HG03432 (cell line): ENCODE measurements at regions not wholly inside any gene's neighbourhood (a gene's known extent, or its start where the extent isn't known, plus 50 kb on each side); places are given as distances from the start of the nearest gene placed in this dataset.
A peak's percentile ranks its signal among the peaks of the same experiment; 100 is the strongest.
"Not testable (repeated sequence)": the region's sequence is repeated elsewhere in the genome, so short reads cannot be mapped to it uniquely, and the experiment has no call there.

Experiments used
- ATAC-seq: cut with Tn5 transposase; IDR thresholded peaks from one replicate; pipeline ENCODE4 v1.9.1; 2021; ENCODE audit warnings: mild to moderate bottlenecking, moderate library complexity; ENCODE audit not compliant: unreplicated experiment

DNA sequence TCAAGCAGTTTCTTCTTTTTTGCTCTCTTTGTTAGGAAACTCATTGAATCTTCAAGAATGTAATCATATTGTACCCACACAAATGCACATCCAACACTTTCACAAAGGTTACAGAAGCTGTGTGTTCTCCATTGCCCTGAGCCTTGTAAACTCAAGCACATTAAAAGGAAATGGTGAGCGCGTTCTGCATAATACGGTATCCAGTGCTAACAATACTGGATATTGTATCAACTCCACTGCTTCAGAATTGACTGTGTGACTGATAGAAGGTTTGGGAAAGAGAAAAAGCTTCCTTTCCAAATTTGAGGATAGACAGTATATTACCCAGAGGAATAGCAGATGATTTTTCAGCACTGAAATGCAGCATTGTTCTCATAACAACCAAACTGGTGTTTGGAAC, 268.9 kb upstream of the RBMS3 start:
- no peak for ATAC-seq

DNA sequence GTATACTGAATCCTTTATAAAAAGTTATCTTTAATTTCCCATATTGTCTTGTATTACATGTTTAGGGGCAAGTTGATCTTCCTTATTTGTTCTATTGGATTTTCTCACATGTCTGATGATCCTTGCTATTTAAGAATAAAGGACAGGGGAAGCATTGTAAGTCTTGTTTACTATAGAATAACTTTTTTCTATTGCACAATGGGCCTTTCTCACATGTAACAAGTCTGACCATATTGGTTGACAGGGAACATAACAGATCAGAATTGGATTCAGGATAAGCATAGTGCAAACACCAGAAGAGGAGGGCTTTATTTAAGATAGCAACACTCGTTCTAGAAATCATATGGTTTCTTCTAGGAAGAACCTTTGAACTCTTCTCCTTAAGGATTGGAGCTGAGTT, 257.9 kb upstream of the RBMS3 start:
- ATAC-seq = no peak

DNA sequence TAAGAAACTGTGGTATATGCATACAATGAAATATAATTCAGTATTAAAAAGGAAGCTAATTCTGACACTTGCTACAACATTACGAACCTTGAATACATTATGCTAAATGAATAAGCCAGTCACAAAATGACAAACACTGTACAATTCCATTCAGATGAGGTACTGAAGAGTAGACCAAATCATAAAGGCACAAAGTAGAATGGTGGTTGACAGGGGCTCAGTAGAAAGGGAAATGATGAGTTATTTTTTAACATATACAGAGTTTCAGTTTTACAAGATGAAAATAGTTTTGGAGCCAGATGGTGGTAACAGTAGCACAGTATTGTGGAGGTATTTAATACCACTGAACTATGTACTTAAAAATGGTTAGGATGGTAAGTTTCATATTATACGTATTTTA, 254.6 kb upstream of the RBMS3 start:
- peak; percentile 95 for ATAC-seq

DNA sequence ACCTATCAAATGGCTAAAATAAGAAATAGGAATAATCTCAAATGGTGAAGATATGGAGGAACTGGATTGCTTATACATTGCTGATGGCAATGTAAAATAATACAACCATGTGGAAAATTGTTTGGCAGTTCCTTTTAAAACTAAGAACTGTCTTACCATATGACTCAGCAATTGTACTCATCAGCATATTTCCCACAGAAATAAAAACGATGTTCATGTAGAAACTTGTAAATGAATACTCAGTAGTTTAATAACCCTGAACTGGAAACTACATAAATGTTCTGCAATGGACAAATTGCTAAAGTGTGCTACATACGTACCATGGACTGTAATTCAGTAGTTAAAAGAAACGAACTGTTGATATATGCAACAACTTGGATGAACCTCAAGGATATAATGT, 253.9 kb upstream of the RBMS3 start:
- peak; percentile 42 for ATAC-seq

DNA sequence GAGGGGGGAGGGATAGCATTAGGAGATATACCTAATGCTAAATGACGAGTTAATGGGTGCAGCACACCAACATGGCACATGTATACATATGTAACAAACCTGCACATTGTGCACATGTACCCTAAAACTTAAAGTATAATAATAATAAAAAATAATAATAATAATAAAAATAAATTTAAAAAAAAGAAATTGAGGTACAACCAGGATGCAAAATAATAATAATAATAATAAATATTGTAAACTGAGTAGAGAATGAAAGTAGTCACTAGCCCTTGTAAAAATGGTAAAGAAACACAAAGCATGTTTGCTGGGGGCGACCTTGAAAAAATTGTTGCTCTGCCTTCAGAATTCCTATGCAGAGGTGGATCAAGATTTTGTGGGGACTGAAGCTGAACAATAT, 249.7 kb upstream of the RBMS3 start:
- not testable (repeated sequence) for ATAC-seq

DNA sequence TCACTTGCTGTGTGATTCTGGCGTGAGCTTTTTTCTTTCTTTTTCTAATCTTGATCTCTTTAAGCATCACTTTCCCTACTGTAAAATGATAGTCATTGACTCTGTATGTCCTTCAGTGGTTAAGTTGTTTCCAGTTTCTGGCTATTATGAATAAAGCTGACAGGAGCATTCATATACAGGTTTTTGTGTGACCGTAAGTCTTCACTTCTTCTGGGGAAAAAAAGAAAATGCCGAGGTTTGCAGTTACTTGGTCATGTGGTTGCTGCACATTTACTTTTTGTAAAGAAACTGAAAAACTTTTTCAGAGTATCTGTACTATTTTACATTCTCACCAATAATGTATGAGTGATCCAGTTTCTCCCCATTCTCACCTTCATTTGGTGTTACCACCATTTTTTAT, 247.4 kb upstream of the RBMS3 start:
- no peak for ATAC-seq

DNA sequence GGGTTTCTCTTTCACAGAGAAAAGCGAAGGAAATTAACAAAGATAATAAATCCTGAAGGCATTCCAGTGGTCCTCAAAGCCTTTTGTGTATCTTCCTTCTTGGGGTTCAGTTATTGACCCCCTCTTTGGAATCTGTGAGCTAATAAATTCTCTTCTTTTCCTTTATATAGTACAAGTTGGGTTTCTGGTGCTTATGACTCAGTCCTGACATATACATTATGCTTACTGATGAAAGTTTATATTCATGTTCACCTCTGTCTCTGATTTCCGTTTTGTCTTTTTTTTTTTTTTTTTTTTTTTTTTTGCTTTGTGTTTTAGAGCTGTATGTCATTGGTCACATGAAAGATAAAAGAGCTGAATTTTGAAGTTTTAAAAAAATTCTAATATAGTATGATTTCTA, 230.7 kb upstream of the RBMS3 start:
- ATAC-seq = no peak

DNA sequence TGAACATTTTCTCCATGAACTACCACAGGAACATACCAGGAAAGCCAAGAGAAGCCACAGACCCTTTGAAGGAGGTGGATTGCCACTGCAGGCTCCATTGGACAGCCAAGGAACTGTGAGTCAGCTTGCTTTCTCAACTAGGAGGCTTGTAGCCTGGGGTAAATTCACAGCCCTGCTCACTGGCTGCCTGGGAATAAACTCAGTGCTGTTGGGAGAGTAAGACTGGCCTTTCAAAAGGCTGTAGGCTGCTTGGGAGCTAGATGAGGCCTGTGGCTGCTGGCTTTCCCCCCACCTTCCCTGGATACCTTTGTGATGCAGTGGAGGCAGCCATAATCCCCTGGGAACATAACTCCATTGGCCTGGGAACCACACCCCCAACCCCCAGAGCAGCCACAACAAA, 223.5 kb upstream of the RBMS3 start:
- no peak for ATAC-seq

DNA sequence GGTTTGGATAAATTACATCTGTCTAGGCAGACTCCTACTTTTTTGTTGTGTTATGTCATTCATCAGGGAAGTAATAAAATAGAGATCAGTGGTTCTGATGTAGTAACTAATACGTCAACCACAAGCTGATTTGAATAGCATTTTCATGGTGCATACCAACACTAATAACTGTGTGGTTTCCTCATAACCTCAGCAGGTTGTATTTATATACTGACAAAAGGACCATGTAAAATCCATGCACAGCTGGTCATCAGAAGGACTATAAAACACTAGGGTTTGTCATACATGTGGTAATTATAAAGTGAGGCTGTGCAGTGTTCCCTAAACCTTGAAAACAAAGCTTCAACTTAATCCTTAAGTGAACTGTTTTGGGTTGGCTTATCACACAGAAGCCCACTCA, 216.8 kb upstream of the RBMS3 start:
- no peak for ATAC-seq

DNA sequence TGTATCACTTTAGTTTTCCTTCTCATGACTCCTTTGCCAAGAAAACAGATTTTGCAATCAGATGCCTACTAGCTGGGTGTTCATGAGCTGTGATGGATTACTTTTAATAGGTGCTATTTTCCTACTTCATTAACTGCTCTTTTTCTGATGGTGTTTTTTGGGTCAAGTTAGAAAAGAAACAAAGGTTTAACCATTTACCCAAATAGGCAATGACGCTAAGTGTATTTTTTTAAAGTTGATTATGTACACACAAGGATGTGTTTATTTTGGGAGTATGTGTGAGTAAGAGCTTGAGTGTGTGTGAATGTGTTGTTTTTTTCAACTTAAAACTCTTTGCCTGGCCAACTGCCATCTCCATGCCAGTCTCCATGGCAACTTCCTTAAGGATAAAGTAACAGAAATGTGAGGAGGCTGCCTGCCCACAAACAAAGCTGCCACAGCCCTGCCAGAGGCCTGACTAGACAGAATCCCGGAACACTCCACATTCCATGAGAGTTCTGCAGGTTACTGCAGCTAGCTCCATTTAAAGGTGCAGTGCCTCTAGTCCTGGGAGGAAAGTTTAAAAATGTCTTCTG, 215.6 kb upstream of the RBMS3 start:
- ATAC-seq = no peak

DNA sequence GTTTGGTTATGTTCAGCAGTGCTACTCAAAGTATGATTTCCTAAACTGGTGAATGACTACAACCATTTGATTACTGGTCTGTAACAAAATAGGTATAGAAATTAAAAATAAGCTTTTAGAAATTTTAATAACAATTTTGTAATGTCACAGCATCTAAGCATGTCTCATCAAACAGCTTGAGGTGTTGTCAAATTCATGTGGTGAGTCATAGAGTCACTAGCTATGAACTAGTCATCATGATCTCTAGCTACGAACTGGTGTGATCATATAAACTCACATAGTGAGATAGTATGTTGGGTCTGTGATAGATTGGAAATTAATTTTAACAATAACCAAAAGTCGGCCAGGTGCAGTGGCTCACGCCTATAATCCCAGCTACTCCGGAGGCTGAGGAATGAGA, 213.9 kb upstream of the RBMS3 start:
- ATAC-seq = no peak

DNA sequence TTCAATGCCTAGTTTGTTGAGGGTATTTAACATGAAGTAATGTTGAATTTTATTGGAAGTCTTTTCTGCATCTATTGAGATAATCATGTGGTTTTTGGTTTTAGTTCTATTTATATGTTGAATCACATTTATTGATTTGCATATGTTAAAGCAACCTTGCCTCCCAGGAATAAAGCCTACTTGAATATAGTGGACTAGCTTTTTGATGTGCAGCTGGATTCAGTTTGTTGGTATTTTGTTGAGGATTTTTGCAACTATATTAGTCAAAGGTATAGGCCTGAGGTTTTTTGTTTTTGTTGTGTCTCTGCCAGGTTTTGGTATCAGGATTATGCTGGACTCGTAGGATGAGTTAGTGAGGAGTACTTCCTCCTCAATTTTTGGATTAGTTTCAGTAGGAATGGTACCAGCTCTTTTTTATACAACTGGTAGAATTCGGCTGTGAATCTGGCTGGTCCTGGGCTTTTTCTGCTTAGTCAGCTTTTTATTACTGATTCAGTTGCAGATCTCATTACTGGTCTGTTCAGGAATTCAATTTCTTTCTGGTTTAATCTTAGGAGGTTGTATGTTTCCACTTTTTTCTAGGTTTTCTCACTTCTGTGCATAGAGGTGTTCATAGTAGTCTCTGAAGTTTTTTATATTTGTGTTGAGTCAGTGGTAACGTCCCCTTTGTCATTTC, 209.8 kb upstream of the RBMS3 start:
- ATAC-seq = no peak

DNA sequence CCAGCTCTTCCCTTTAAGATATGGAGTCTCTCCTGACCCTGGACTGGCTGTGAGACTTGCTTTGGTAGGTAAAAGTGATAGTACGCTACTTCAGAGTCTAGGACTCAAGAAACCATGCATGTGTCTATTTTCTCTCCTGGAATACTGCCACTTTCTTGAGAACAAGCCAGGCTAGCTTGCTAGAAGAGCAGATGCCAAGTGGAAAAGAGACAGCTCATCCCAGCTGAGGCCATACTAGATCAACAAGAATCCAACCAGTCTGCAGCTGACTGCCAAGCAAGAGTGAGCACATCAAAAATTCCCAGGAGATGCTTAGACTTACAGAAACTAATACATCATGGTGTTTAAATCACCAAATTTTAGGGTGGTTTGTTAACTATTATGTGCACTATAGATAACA, 208.3 kb upstream of the RBMS3 start:
- no peak for ATAC-seq

DNA sequence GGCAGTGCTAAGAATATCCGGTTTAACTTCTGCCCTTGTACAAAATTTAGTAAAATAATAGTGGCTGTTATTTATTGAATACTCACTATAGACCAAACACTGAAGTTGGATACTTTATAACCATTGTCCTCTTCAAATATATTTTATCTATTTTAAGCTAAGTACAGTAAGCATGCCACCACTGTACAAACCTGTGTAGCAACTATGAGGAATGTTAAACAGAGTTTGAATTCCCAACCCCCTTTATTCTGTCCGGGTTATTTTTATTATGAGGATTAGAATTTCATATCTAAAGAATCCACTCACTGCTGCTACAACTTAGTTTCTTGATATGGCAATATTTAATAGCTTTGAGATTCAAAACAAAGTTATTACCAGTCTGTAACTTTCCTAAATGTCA, 203.5 kb upstream of the RBMS3 start:
- ATAC-seq = no peak

DNA sequence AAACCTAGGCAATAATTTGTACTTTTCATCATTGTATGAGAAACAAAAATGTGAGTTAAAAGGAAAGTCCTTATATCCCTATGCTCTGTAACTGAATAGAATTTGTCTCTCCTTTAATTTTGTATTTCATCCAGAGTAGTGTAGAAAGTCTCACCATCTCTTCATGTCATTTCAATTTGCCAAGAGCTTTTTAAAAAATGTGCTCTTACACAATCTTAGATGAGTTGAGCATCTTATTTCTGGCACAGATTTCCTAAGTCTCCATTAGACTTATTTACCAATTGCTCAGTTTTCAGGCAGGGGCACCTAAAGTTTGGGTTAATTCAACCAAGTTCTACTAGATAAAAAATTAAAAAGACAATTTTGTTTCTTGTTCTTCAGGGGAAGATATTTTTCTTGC, 201.5 kb upstream of the RBMS3 start:
- ATAC-seq = no peak

DNA sequence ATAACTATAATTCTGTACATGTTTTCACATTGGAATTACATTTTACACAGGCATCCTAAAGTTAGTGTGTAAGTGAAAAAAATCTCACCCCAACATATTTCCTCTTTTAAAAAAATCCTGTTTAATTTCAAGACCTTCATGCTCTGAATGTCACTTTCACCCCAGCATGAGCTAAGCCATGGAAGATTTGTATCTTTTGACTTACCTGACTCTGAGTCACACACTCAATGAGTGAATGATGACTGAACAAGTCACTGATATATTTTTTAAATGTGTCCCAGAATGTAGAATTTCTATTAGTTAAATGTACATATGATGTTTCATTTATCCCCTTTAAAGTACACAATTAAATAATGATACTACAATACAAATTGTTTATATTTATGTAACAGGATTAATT, 199.9 kb upstream of the RBMS3 start:
- ATAC-seq = no peak

DNA sequence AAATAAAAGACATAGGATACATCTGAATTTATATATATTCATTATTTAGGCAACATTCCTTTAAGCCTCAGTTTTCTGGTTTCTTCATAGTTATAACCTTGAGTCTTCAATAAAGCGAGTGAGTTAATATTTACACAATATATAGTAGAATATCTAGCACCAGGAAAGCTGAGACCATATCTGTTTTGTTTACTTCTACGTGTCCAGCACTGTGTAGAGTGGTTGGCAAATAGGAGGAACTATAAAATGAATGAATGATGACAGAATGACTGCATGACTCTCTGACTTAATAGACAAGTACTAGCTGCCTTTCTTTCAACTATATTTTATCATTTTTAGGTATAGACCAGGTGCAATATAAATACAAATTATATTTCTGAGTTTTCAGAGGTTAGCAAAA, 197.8 kb upstream of the RBMS3 start:
- ATAC-seq = no peak

DNA sequence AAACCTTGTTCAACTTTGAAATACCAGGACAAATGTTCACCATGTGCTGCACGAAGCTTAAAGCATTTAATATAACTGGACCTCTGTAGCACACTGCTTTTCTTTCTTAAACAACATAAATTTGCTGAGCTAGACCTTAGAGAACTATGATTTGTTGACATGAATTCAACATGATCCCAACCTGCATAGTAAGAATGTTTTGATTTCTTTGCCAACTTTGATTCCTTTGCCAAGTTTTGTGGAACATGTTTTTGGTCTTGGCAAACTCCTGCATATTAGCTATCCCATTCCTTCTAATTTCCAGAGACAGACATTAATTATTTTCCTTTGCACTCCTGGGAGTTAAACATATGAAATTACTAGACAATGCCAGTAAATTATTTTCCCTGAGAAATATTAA, 197.2 kb upstream of the RBMS3 start:
- ATAC-seq = no peak

DNA sequence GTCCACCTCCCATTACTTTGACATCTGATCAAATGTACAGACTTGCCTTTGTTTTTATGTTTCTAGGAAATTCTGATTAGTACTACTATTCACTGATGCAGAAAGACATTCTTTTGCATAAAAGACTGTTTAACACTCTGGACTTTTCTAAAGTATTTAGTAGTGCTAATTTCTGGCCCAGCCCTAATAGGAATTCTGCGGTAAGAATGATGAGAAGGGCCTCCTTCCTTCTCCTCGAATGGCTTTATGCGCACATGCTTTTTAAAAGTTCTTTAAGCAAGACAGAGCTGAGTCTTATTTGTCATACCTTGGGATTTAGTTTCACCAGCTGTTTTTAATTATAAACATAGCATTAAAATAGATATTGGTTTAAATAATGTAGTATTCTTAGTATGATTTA, 192.3 kb upstream of the RBMS3 start:
- ATAC-seq = no peak

DNA sequence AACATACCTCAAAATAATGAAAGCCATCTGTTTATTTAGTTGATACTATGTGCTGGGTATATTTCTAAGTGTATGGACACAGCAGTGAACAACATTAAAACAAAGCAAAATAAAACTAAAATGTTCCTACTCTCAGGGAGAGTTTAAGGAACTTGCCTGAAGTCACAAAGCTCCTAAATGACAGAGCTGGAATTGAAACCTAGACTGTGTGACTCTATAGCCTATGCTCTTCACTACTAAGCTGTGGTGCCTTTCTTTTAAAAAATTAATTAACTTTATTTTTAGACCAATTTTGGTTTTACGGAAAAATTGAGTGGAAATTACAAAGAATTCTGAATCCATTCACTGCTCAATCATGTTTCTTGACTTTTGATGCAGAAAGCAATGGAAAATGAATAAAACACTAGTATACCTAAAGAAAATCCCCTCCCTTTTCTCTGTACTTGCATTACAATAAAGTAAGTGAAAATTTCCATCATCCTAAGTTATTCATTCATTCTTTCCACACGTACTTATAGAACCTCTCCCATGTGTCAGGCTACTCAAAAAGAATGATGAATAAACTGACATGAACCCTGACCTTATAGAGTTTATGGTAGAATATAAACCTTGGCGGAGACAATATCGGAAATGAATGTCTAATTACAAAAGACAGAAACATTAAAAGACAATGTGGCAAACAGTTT, 189.8 kb upstream of the RBMS3 start:
- no peak for ATAC-seq

DNA sequence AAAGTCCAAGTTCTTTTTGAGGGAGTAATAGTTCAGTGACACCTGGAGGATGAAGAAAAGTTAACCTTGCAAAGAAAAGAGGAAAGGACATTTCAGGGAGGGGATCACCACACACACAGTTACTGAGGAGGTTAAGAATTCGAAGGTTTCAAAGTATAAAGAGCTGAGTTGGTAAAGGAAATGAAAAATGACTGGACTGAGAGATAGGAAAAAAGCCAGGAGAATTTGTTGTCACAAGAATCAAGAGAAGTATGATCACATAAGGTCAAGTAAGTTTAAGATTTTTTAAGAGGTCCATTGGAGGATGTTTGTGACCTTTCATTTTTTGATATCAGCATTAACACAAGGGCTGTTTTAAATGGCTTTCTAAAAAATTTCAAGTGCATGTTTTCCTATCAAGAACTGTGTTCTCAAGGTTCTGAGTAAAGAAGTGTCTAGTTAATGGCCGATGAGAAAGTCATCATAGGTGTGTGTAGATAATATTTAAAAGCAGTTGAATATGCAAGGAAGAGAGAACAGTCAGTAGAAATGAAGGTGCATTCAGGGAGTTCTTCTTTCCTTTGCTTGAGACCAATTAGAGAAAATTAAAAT, 189.2 kb upstream of the RBMS3 start:
- no peak for ATAC-seq

DNA sequence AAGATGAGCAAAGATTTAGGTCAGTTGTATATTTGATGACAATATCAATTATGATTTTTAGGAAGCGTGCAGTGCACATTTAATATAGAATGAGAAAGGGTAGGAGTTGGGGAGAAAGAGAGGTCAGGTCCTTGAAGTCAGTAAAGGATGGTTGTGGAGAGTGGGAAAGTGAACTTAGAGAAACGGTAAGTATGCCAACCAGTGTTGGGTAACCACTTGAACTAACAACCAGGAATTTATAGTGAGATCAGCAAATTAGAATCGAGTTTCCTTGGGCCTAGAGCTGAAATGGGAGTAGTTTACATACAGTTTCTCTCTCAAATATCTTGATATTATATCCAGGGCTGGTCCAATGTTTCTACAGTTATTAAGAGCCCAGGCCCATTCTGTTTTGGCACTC, 188.5 kb upstream of the RBMS3 start:
- ATAC-seq = no peak
